ENCODE measurements at regions not wholly inside any gene's neighbourhood (a gene's known extent, or its start where the extent isn't known, plus 50 kb on each side); places are given as distances from the start of the nearest gene placed in this dataset.

DNA sequence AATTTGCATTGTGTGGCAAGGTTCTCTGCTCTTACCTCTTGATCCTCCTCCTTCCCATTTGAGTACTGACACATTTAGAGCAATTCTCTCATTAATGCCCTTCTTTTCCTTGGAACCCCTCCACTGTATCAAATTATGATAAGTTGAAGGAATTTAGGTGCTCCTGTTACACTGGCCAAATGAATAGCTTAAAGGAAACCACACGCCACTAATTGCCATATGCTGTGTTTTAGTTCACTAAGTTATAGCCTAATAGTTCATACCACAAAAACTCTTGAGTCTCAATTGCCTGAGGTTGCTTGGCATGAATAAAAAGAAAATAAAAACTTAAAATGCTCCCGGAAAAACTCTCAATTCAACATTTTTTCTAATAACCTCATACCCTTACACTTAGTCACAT, 1239.3 kb downstream of the EPHA7 start:
- TF ChIP-seq, protein P1, sequence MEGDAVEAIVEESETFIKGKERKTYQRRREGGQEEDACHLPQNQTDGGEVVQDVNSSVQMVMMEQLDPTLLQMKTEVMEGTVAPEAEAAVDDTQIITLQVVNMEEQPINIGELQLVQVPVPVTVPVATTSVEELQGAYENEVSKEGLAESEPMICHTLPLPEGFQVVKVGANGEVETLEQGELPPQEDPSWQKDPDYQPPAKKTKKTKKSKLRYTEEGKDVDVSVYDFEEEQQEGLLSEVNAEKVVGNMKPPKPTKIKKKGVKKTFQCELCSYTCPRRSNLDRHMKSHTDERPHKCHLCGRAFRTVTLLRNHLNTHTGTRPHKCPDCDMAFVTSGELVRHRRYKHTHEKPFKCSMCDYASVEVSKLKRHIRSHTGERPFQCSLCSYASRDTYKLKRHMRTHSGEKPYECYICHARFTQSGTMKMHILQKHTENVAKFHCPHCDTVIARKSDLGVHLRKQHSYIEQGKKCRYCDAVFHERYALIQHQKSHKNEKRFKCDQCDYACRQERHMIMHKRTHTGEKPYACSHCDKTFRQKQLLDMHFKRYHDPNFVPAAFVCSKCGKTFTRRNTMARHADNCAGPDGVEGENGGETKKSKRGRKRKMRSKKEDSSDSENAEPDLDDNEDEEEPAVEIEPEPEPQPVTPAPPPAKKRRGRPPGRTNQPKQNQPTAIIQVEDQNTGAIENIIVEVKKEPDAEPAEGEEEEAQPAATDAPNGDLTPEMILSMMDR (conservative IDR thresholded peaks at IDR 0.05 in 1 of 2, IDR thresholded peaks at IDR 0.05 in 1 of 2; ENCODE audit: low read depth in 1 of 2, low read length in 2 of 2): no peak
- no peak for TF ChIP-seq EZH2 (IDR thresholded peaks at IDR 0.05; ENCODE audit: low read length, missing control alignments)

Measured in fibroblast of lung (primary cell).